IMR-90 (cell line): ENCODE measurements at regions not wholly inside any gene's neighbourhood (a gene's known extent, or its start where the extent isn't known, plus 50 kb on each side); places are given as distances from the start of the nearest gene placed in this dataset.

Experiments used
- ATAC-seq: fragments of 200-7000 bp; cut with Tn5 transposase; 2 replicates; pipeline ENCODE4 v1.9.1; 2020; ENCODE audit warnings: low read depth, mild to moderate bottlenecking, moderate library complexity
- BruUV-seq: library from RNA; stranded (reverse); fragments of 400-500 nt; replicated peaks from 2 replicates; lab custom pipeline; 2021; lab: Mats Ljungman, UMichigan
- CTCF ChIA-PET: fragments of 300-600 bp; formaldehyde crosslinking; extraction: SDS; loops from one replicate; lab custom pipeline; 2021; ENCODE audit warnings: antibody characterized with exemption; lab: Yijun Ruan, JAX
- POLR2A ChIA-PET: fragments of 300-600 bp; sonication (Branson Sonifier 250); formaldehyde crosslinking; loops from one replicate; lab custom pipeline; 2022; ENCODE audit warnings: antibody characterized with exemption; ENCODE audit not compliant: unreplicated experiment; lab: Charles Lee
- DNase-seq: peaks from one replicate; pipeline ENCODE4 v3.0.0; 2013
- H2AFZ ChIP-seq: replicated peaks from 2 replicates; pipeline ENCODE3; 2013; ENCODE audit warnings: low read length, mild to moderate bottlenecking; ENCODE audit not compliant: poor library complexity
- H2AK5ac ChIP-seq: 2 replicates; pipeline ENCODE4 v1.6.1; 2013; ENCODE audit warnings: low read depth, low read length, inconsistent platforms
- H2AK9ac ChIP-seq: replicated peaks from 2 replicates; pipeline ENCODE3; 2013; ENCODE audit warnings: mild to moderate bottlenecking, low read depth, low read length, moderate library complexity; ENCODE audit not compliant: poor library complexity
- H2BK120ac ChIP-seq: 2 replicates; pipeline ENCODE4 v1.6.1; 2013; ENCODE audit warnings: low read depth, low read length, inconsistent platforms
- H2BK15ac ChIP-seq: 3 replicates; pipeline ENCODE4 v1.6.1; 2013; ENCODE audit warnings: low read depth, low read length, inconsistent platforms
- H2BK20ac ChIP-seq: 2 replicates; pipeline ENCODE4 v1.6.1; 2013; ENCODE audit warnings: low read depth, mild to moderate bottlenecking, inconsistent platforms, low read length, moderate library complexity
- H2BK5ac ChIP-seq: 2 replicates; pipeline ENCODE4 v1.6.1; 2013; ENCODE audit warnings: mild to moderate bottlenecking, low read depth, low read length, inconsistent platforms; ENCODE audit not compliant: poor library complexity, severe bottlenecking
- H3K14ac ChIP-seq: replicated peaks from 2 replicates; pipeline ENCODE4 v1.6.1; 2013; ENCODE audit warnings: low read depth, low read length, inconsistent platforms
- H3K18ac ChIP-seq: 2 replicates; pipeline ENCODE4 v1.6.1; 2013; ENCODE audit warnings: low read depth, low read length, control low read depth
- H3K23ac ChIP-seq: 2 replicates; pipeline ENCODE4 v1.6.1; 2013; ENCODE audit warnings: low read depth, low read length, inconsistent platforms
- H3K27ac ChIP-seq: 2 replicates; pipeline ENCODE4 v1.5.1; 2013; ENCODE audit warnings: mild to moderate bottlenecking, control low read depth, low read length; ENCODE audit not compliant: insufficient read depth
- H3K27me3 ChIP-seq: 2 replicates; pipeline ENCODE4 v1.6.1; 2013; ENCODE audit warnings: low read length; ENCODE audit not compliant: control insufficient read depth, insufficient read depth
- H3K36me3 ChIP-seq: 2 replicates; pipeline ENCODE4 v1.6.1; 2013; ENCODE audit warnings: low read length, mixed read lengths; ENCODE audit not compliant: control insufficient read depth, insufficient read depth
- H3K4ac ChIP-seq: 2 replicates; pipeline ENCODE4 v1.6.1; 2013; ENCODE audit warnings: low read depth, low read length, inconsistent platforms
- H3K4me1 ChIP-seq: 2 replicates; pipeline ENCODE4 v1.6.1; 2013; ENCODE audit warnings: low read length, mixed read lengths; ENCODE audit not compliant: control insufficient read depth, insufficient read depth
- H3K4me2 ChIP-seq: 2 replicates; pipeline ENCODE4 v1.6.1; 2013; ENCODE audit warnings: low read depth, mild to moderate bottlenecking, control low read depth, low read length, moderate library complexity
- H3K4me3 ChIP-seq: 2 replicates; pipeline ENCODE4 v1.5.1; 2013; ENCODE audit warnings: low read depth, mild to moderate bottlenecking, control low read depth, low read length, moderate library complexity; ENCODE audit not compliant: insufficient read depth
- H3K56ac ChIP-seq: 2 replicates; pipeline ENCODE4 v1.6.1; 2013; ENCODE audit warnings: low read length, inconsistent platforms; ENCODE audit not compliant: insufficient read depth; ENCODE audit errors: extremely low read depth
- H3K79me1 ChIP-seq, 2 experiments: 2 replicates each; pipeline ENCODE4 v1.6.1; 2013; ENCODE audit warnings: low read length in 2 of 2, inconsistent platforms in 1 of 2, low read depth in 1 of 2
- H3K9ac ChIP-seq: 2 replicates; pipeline ENCODE4 v1.6.1; 2013; ENCODE audit warnings: low read depth, low read length, control low read depth
- H3K9me1 ChIP-seq: 2 replicates; pipeline ENCODE4 v1.6.1; 2013; ENCODE audit warnings: low read length, inconsistent platforms; ENCODE audit not compliant: insufficient read depth
- H3K9me3 ChIP-seq: 2 replicates; pipeline ENCODE4 v1.6.1; 2013; ENCODE audit warnings: low read length; ENCODE audit not compliant: control insufficient read depth, insufficient read depth
- H4K20me1 ChIP-seq: 2 replicates; pipeline ENCODE4 v1.6.1; 2013; ENCODE audit warnings: low read length, inconsistent platforms; ENCODE audit not compliant: insufficient read depth
- H4K5ac ChIP-seq: 2 replicates; pipeline ENCODE4 v1.6.1; 2013; ENCODE audit warnings: mild to moderate bottlenecking, low read depth, low read length, control low read depth
- H4K8ac ChIP-seq, 2 experiments: 2 replicates each; pipeline ENCODE4 v1.6.1; 2013; ENCODE audit warnings: low read depth in 2 of 2, low read length in 2 of 2, control low read depth in 1 of 2, inconsistent platforms in 1 of 2
- H4K91ac ChIP-seq: 2 replicates; pipeline ENCODE4 v1.6.1; 2013; ENCODE audit warnings: low read depth, low read length, inconsistent platforms; ENCODE audit not compliant: insufficient read depth
- BHLHE40 ChIP-seq: fragments of 150-350 bp; IDR thresholded peaks from 2 replicates; pipeline ENCODE4 v1.6.1; 2016; ENCODE audit warnings: mild to moderate bottlenecking, low read depth, low read length
- CEBPB ChIP-seq: IDR thresholded peaks from 2 replicates; pipeline ENCODE4 v1.6.1; 2012; ENCODE audit warnings: low read depth, low read length, improper control_type of control experiment
- CHD1 ChIP-seq: IDR thresholded peaks from 2 replicates; pipeline ENCODE4 v1.6.1; 2012; ENCODE audit warnings: low read depth, low read length, improper control_type of control experiment
- CTCF ChIP-seq: conservative IDR thresholded peaks from 2 replicates; pipeline ENCODE4 v1.5.1; 2012; ENCODE audit warnings: mild to moderate bottlenecking, low read depth, low read length, improper control_type of control experiment
- ELK1 ChIP-seq: fragments of 150-350 bp; IDR thresholded peaks from 2 replicates; pipeline ENCODE4 v1.6.1; 2016; ENCODE audit warnings: low read depth, mild to moderate bottlenecking, low read length, moderate library complexity, borderline replicate concordance
- FOS ChIP-seq: fragments of 150-350 bp; IDR thresholded peaks from 2 replicates; pipeline ENCODE4 v1.6.1; 2016; ENCODE audit warnings: low read depth, low read length
- MAFK ChIP-seq: IDR thresholded peaks from 2 replicates; pipeline ENCODE4 v1.6.1; 2012; ENCODE audit warnings: low read depth, low read length, improper control_type of control experiment
- MAZ ChIP-seq: IDR thresholded peaks from 2 replicates; pipeline ENCODE4 v1.6.1; 2012; ENCODE audit warnings: low read depth, mild to moderate bottlenecking, low read length, improper control_type of control experiment, moderate library complexity, borderline replicate concordance
- MXI1 ChIP-seq: IDR thresholded peaks from 2 replicates; pipeline ENCODE4 v1.6.1; 2012; ENCODE audit warnings: low read depth, mild to moderate bottlenecking, low read length, moderate library complexity, borderline replicate concordance
- NFE2L2 ChIP-seq: fragments of 150-350 bp; IDR thresholded peaks from 2 replicates; pipeline ENCODE4 v1.6.1; 2016; ENCODE audit warnings: low read depth, mild to moderate bottlenecking, low read length
- POLR2A ChIP-seq: IDR thresholded peaks from 2 replicates; pipeline ENCODE4 v1.6.1; 2012; ENCODE audit warnings: mild to moderate bottlenecking, low read depth, low read length
- RAD21 ChIP-seq: IDR thresholded peaks from 2 replicates; pipeline ENCODE4 v1.6.1; 2012; ENCODE audit warnings: low read length, improper control_type of control experiment
- RCOR1 ChIP-seq: IDR thresholded peaks from 2 replicates; pipeline ENCODE4 v1.6.1; 2012; ENCODE audit warnings: mild to moderate bottlenecking, low read length, improper control_type of control experiment; ENCODE audit not compliant: insufficient replicate concordance
- RFX5 ChIP-seq: IDR thresholded peaks from 2 replicates; pipeline ENCODE4 v1.8.0; 2012; ENCODE audit warnings: low read depth, mild to moderate bottlenecking, low read length, moderate library complexity
- SMC3 ChIP-seq: fragments of 150-350 bp; IDR thresholded peaks from 2 replicates; pipeline ENCODE4 v1.6.1; 2016; ENCODE audit warnings: low read depth, mild to moderate bottlenecking, antibody characterized with exemption, low read length, moderate library complexity
- USF2 ChIP-seq: fragments of 150-350 bp; IDR thresholded peaks from 2 replicates; pipeline ENCODE4 v1.6.1; 2017; ENCODE audit warnings: mild to moderate bottlenecking, antibody characterized with exemption, low read length, low read depth
- WGBS, 2 experiments: methylation state at CpG; one replicate each; pipeline versions ENCODE4 v1.1.5 to v1.1.7; 2013; ENCODE audit warnings: missing lambda C conversion rate in 2 of 2; ENCODE audit not compliant: insufficient read length in 1 of 2; ENCODE audit errors: extremely low coverage in 2 of 2; 5-methylcytosine and 5-hydroxymethylcytosine counted together
- dilution Hi-C: fragments of 300-500 bp; cut with HindIII; formaldehyde crosslinking; loops from one replicate; pipeline ENCODE4 v1.14.3; 2018; ENCODE audit warnings: low sequenced_read_pairs; ENCODE audit not compliant: unreplicated experiment
- in situ Hi-C: fragments of 300-500 bp; cut with MboI; formaldehyde crosslinking; loops from 3 replicates; pipeline ENCODE4 v1.14.3; 2019; ENCODE audit warnings: low sequenced_read_pairs, inconsistent platforms, mixed read lengths
- intact Hi-C: fragments of 100-400 bp; cut with micrococcal nuclease; formaldehyde crosslinking; loops from 2 replicates; pipeline ENCODE4 v1.10.0; 2022

DNA sequence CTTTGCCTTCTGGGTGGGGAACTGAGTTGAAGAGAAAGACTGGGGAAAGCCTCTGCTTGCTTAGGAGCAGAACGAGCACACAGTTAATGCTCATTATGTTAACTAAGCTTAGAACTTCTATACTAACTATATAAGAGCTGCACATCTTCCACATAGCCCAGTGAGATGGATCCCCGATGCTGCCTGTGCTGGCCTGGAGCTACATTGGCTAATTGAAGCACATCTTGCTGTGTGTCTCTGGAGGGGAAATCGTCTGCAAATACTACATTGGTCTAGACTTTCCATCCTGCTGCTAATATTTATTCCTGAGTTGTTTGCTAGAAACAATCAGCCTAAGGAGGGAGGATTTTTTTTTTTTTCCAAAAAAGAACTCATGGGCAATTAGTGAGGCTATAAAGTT lies 406.3 kb downstream of the HAPSTR1 start:
- no peak overlapping the region for H3K9ac ChIP-seq
- no peak overlapping the region for H2BK15ac ChIP-seq
- intact Hi-C loops, result no loop called here
- dilution Hi-C loops, result no loop called here
- in situ Hi-C loops, result no loop called here
- H3K56ac ChIP-seq, result no peak overlapping the region
- no peak overlapping the region for H2BK120ac ChIP-seq
- no TSS peak for BruUV-seq
- no peaks in the 10 kb centered on the region for H3K4me1 ChIP-seq
- no peaks in the 10 kb centered on the region for H3K36me3 ChIP-seq
- no peak overlapping the region for H3K18ac ChIP-seq
- no CpG with 5 or more reads among the region's 3 CpGs for WGBS, 2 experiments
- no peaks in the 10 kb centered on the region for H3K79me1 ChIP-seq
- H3K27me3 ChIP-seq, result no peaks in the 10 kb centered on the region
- TF ChIP-seq POLR2A (no peak), CTCF (no peak), FOS (no peak), BHLHE40 (no peak), MAZ (no peak), MAFK (no peak), NFE2L2 (no peak), CHD1 (no peak), RFX5 (no peak), RAD21 (no peak), MXI1 (no peak), RCOR1 (no peak), USF2 (no peak), SMC3 (no peak), CEBPB (no peak), ELK1 (no peak)
- no peak overlapping the region for H3K27ac ChIP-seq
- ChIA-PET CTCF (interaction anchor here (0.7 kb wide), 1 partner anchor 157 kb away, joined by 3 read pairs; no protein-coding TSS in a partner anchor), POLR2A (no interaction called here)
- H2AFZ ChIP-seq, result no peak overlapping the region
- no peak overlapping the region for H4K5ac ChIP-seq
- H3K9me1 ChIP-seq, result no peaks in the 10 kb centered on the region
- DNase-seq (no peak), ATAC-seq (no peak)
- peaks cover 13% of the 10 kb centered on the region; the same call in 1 of the 2 replicates for H3K9me3 ChIP-seq
- no peak overlapping the region for H3K4me2 ChIP-seq
- no peak overlapping the region for H2BK5ac ChIP-seq
- no peak overlapping the region for H3K14ac ChIP-seq
- no peak overlapping the region for H4K91ac ChIP-seq
- no peak overlapping the region for H3K4ac ChIP-seq
- H2AK9ac ChIP-seq, result no peak overlapping the region
- H3K4me3 ChIP-seq, result no peak overlapping the region
- H3K23ac ChIP-seq, result no peak overlapping the region
- H4K20me1 ChIP-seq, result no peaks in the 10 kb centered on the region
- no peak overlapping the region for H2AK5ac ChIP-seq
- no peak overlapping the region for H2BK20ac ChIP-seq
- H4K8ac ChIP-seq, result no peak overlapping the region
